Esophagus squamous epithelium (tissue), 5 donors: ENCODE measurements at regions not wholly inside any gene's neighbourhood (a gene's known extent, or its start where the extent isn't known, plus 50 kb on each side); places are given as distances from the start of the nearest gene placed in this dataset.

Experiments used
- DNase-seq: peaks from one replicate; lab custom pipeline; 2025; lab: John Stamatoyannopoulos, UW
- H3K27ac ChIP-seq, 4 donors: fragments of 200-600 bp; sonication (generic); one replicate each; pipeline ENCODE4 v1.5.1; 2016 to 2019; ENCODE audit warnings: mild to moderate bottlenecking in 1 of 4
- H3K27me3 ChIP-seq, 4 donors: fragments of 200-600 bp; sonication (generic); 1 replicate in 3 of 4; 2 replicates in 1 of 4; pipeline versions ENCODE4 v1.5.1 to v1.6.0; 2017 to 2021; ENCODE audit warnings: antibody characterized with exemption in 1 of 4
- H3K36me3 ChIP-seq, 3 donors: fragments of 200-600 bp; sonication (generic); one replicate each; pipeline ENCODE4 v1.5.1; 2016 to 2019
- H3K4me1 ChIP-seq, 3 donors: fragments of 200-600 bp; sonication (generic); one replicate each; pipeline ENCODE4 v1.5.1; 2017 to 2019
- H3K4me3 ChIP-seq, 4 donors: fragments of 200-600 bp; sonication (generic); 1 replicate in 3 of 4; 2 replicates in 1 of 4; pipeline ENCODE4 v1.5.1; 2016 to 2019; ENCODE audit warnings: mild to moderate bottlenecking in 2 of 4, moderate library complexity in 1 of 4
- H3K9me3 ChIP-seq, 3 donors: fragments of 200-600 bp; sonication (generic); one replicate each; pipeline ENCODE4 v1.5.1; 2016 to 2019
- POLR2A ChIP-seq, 4 donors: fragments of 450-650 bp; IDR thresholded peaks; one replicate each; pipeline ENCODE4 v1.6.1; 2017; ENCODE audit warnings: antibody characterized with exemption in 4 of 4, mild to moderate bottlenecking in 4 of 4, moderate library complexity in 3 of 4
- WGBS, 2 donors: methylation state at CpG; one replicate each; pipeline ENCODE4 v1.1.5; 2018; 5-methylcytosine and 5-hydroxymethylcytosine counted together
- intact Hi-C: fragments of 100-400 bp; cut with DNase I; formaldehyde crosslinking; loops from one replicate; pipeline ENCODE4 v1.15.0; 2022
- small RNA-seq, 4 donors: library from RNA; depleted of rRNA; stranded (forward); fragments of <200 nt; gene quantifications; one replicate each; pipeline ENCODE3, GENCODE V24; 2016
- TF ChIP-seq, protein P1 (sequence below), 6 experiments: fragments of 450-650 bp in 4 of 6; fragments of 200-600 bp in 2 of 6; sonication (generic) in 2 of 6; IDR thresholded peaks; one replicate each; pipeline ENCODE4 v1.5.1; 2016 to 2019; ENCODE audit warnings: antibody characterized with exemption in 6 of 6, mild to moderate bottlenecking in 4 of 6, moderate library complexity in 4 of 6
- donor health status: DM: yes; HTN: yes; CAD: no.

DNA sequence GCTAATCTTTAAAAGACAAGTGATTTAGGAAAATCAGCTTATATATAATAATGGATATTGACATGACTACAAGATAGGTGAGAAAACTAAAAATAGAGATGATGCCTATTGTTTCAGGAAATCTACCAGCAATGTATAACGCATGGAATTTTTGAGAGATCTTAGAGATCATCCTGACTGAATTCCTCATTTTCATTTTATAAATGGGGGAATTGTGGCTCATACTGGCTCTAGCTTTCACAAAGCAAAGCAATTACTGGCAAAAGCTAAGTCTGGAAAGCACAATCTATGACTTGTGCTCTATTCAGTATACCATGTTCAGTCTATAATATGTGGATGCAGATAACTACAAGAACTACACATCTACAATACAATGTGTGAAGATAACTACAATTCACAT lies 51.9 kb upstream of the FANCL start:
- TF ChIP-seq, protein P1, sequence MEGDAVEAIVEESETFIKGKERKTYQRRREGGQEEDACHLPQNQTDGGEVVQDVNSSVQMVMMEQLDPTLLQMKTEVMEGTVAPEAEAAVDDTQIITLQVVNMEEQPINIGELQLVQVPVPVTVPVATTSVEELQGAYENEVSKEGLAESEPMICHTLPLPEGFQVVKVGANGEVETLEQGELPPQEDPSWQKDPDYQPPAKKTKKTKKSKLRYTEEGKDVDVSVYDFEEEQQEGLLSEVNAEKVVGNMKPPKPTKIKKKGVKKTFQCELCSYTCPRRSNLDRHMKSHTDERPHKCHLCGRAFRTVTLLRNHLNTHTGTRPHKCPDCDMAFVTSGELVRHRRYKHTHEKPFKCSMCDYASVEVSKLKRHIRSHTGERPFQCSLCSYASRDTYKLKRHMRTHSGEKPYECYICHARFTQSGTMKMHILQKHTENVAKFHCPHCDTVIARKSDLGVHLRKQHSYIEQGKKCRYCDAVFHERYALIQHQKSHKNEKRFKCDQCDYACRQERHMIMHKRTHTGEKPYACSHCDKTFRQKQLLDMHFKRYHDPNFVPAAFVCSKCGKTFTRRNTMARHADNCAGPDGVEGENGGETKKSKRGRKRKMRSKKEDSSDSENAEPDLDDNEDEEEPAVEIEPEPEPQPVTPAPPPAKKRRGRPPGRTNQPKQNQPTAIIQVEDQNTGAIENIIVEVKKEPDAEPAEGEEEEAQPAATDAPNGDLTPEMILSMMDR (IDR thresholded peaks at IDR 0.05), result no peak
- TF ChIP-seq POLR2A (IDR thresholded peaks at IDR 0.05), result no peak
- Histone ChIP-seq H3K27ac (no peak overlapping the region), H3K4me1 (no peaks in the 10 kb centered on the region), H3K36me3 (no peaks in the 10 kb centered on the region), H3K27me3 (no peaks in the 10 kb centered on the region), H3K9me3 (no peaks in the 10 kb centered on the region), H3K4me3 (no peak overlapping the region)
- intact Hi-C loops, result no loop called here
- no peak for DNase-seq
- WGBS, 2 donors, result 81 to 85% methylated on average over 1 of the region's 1 CpG

DNA sequence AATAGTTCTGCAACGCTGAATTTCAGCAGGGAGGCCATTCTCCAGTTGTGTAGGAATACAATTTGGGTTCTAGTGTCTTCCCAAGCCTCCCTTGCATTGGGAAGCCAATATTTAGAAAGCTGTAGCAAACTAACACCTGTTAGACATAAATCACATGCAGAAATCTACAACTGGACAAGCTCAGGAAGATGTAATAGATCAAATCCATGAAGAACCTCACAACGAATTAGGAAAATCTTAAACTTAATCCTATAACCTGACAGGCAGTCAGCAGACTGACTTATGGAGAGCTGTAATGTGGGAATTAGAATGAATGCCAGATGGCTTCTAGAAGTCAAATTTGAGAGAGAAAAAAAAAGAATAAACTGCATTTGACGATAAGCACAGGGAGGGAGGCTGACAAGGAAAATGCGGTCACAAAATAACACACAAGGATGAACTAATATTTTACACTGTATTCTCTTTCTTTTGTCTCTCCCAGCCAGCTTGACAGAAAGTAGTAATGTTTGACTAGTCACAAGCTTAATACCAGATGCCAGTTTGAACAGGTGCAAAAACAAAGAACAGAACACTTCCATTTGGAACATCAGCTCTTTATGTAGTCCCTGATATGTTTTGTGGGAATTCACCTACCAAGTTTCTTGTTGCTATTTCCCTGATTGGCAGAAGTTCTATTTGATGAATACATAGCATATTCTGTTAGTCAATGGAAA lies 50.8 kb upstream of the FANCL start:
- Histone ChIP-seq H3K4me3 (no peak overlapping the region), H3K27ac (no peak overlapping the region), H3K4me1 (no peaks in the 10 kb centered on the region), H3K9me3 (no peaks in the 10 kb centered on the region), H3K36me3 (no peaks in the 10 kb centered on the region), H3K27me3 (no peaks in the 10 kb centered on the region)
- DNase-seq, result no peak
- TF ChIP-seq, protein P1 (IDR thresholded peaks at IDR 0.05), result no peak
- no peak for TF ChIP-seq POLR2A (IDR thresholded peaks at IDR 0.05)
- intact Hi-C loops, result no loop called here
- 33 to 35% methylated on average over 4 of the region's 4 CpGs for WGBS, 2 donors

Small RNA genes in the stretch of these regions (small RNA-seq; reads per million reads assigned to genes)
- gene AC007179.3, result 0 reads per million in 4 donors
- gene MIR4432, result 0 reads per million in 4 donors
- gene RNA5SP94, result 0 reads per million in 4 donors
- 0 reads per million in 4 donors for gene RNU1-32P
- gene RNU6-508P, result 0 reads per million in 4 donors
